Thyroid gland (tissue), 4 donors: ENCODE measurements at regions not wholly inside any gene's neighbourhood (a gene's known extent, or its start where the extent isn't known, plus 50 kb on each side); places are given as distances from the start of the nearest gene placed in this dataset.

Source experiments
- DNase-seq, 2 donors: peaks; one replicate each; pipeline ENCODE4 v3.0.0-alpha.2; 2019
- H3K27ac ChIP-seq, 3 donors: fragments of 200-600 bp; sonication (generic); 1 replicate in 2 of 3; 2 replicates in 1 of 3; pipeline ENCODE4 v1.5.1; 2016 to 2019; ENCODE audit warnings: mild to moderate bottlenecking in 1 of 3, moderate library complexity in 1 of 3
- H3K27me3 ChIP-seq: fragments of 200-600 bp; sonication (generic); one replicate; pipeline ENCODE4 v1.5.1; 2019
- H3K36me3 ChIP-seq, 2 donors: fragments of 200-600 bp; sonication (generic); one replicate each; pipeline ENCODE4 v1.5.1; 2016 to 2019
- H3K4me1 ChIP-seq, 2 donors: fragments of 200-600 bp; sonication (generic); one replicate each; pipeline ENCODE4 v1.5.1; 2017 to 2019
- H3K4me3 ChIP-seq, 3 donors: fragments of 200-600 bp; sonication (generic); replicated peaks in 1 of 3; 1 replicate in 2 of 3; 2 replicates in 1 of 3; pipeline ENCODE4 v1.5.1; 2016; ENCODE audit warnings: mild to moderate bottlenecking in 1 of 3
- H3K9me3 ChIP-seq: fragments of 200-600 bp; sonication (generic); one replicate; pipeline ENCODE4 v1.5.1; 2017
- POLR2A ChIP-seq, 2 donors: fragments of 450-650 bp; IDR thresholded peaks; one replicate each; pipeline ENCODE4 v1.6.1; 2017; ENCODE audit warnings: antibody characterized with exemption in 2 of 2, mild to moderate bottlenecking in 2 of 2, moderate library complexity in 1 of 2
- WGBS, 2 donors: methylation state at CpG; one replicate each; pipeline ENCODE4 v1.1.5; 2017; 5-methylcytosine and 5-hydroxymethylcytosine counted together
- intact Hi-C: fragments of 100-400 bp; cut with DNase I; formaldehyde crosslinking; loops from one replicate; pipeline ENCODE4 v1.15.1; 2023
- TF ChIP-seq, protein P1 (sequence below), 6 experiments: fragments of 200-600 bp in 3 of 6; fragments of 450-650 bp in 3 of 6; sonication (generic) in 3 of 6; IDR thresholded peaks; one replicate each; pipeline ENCODE4 v1.5.1; 2016 to 2019; ENCODE audit warnings: antibody characterized with exemption in 6 of 6, mild to moderate bottlenecking in 2 of 6, inconsistent platforms in 1 of 6, moderate library complexity in 1 of 6

GRCh38 chr11:11021563-11021962 is 163.7 kb upstream of the ZBED5 start:
- 73 to 74% methylated on average over 4 of the region's 4 CpGs for WGBS, 2 donors
- H3K27me3 ChIP-seq, result no peaks in the 10 kb centered on the region
- H3K27ac ChIP-seq, result no peak overlapping the region
- no peaks in the 10 kb centered on the region for H3K36me3 ChIP-seq
- no peaks in the 10 kb centered on the region for H3K9me3 ChIP-seq
- no peaks in the 10 kb centered on the region for H3K4me1 ChIP-seq
- DNase-seq, result no peak
- H3K4me3 ChIP-seq, result no peak overlapping the region
- intact Hi-C loops, result loop anchor here (5.0 kb wide), 1 partner anchor 229 kb away; no protein-coding TSS in a partner anchor
- no peak for TF ChIP-seq POLR2A (IDR thresholded peaks at IDR 0.05)
- TF ChIP-seq, protein P1, sequence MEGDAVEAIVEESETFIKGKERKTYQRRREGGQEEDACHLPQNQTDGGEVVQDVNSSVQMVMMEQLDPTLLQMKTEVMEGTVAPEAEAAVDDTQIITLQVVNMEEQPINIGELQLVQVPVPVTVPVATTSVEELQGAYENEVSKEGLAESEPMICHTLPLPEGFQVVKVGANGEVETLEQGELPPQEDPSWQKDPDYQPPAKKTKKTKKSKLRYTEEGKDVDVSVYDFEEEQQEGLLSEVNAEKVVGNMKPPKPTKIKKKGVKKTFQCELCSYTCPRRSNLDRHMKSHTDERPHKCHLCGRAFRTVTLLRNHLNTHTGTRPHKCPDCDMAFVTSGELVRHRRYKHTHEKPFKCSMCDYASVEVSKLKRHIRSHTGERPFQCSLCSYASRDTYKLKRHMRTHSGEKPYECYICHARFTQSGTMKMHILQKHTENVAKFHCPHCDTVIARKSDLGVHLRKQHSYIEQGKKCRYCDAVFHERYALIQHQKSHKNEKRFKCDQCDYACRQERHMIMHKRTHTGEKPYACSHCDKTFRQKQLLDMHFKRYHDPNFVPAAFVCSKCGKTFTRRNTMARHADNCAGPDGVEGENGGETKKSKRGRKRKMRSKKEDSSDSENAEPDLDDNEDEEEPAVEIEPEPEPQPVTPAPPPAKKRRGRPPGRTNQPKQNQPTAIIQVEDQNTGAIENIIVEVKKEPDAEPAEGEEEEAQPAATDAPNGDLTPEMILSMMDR (IDR thresholded peaks at IDR 0.05), result no peak

DNA sequence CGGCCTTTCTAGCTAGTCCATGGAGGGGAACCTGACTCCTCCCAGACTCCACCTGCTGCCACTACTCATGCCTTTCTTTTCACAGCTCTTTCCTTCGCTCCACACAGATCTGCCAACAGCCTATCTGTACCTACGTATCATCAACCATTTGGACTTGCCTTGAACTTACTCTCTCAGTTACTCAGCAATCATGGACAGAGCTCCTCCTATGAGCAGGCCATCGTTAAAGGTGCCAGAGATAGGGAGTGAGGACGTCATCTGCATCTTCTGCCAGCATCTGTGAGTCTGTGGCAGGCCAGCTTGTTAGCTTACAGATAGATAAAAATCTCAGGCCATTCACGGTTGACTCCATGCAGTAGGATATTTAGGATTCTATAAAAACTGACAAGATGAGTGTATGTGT is 162.9 kb upstream of the ZBED5 start:
- H3K27ac ChIP-seq, result no peak overlapping the region
- no peaks in the 10 kb centered on the region for H3K36me3 ChIP-seq
- DNase-seq, result no peak
- H3K4me1 ChIP-seq, result no peaks in the 10 kb centered on the region
- H3K27me3 ChIP-seq, result no peaks in the 10 kb centered on the region
- WGBS, 2 donors, result 75 to 77% methylated on average over 6 of the region's 6 CpGs
- no peaks in the 10 kb centered on the region for H3K9me3 ChIP-seq
- H3K4me3 ChIP-seq, result no peak overlapping the region
- intact Hi-C loops, result loop anchor here (5.0 kb wide), 1 partner anchor 228 kb away; no protein-coding TSS in a partner anchor
- TF ChIP-seq POLR2A (IDR thresholded peaks at IDR 0.05), result no peak
- TF ChIP-seq, protein P1 (IDR thresholded peaks at IDR 0.05), result no peak

DNA sequence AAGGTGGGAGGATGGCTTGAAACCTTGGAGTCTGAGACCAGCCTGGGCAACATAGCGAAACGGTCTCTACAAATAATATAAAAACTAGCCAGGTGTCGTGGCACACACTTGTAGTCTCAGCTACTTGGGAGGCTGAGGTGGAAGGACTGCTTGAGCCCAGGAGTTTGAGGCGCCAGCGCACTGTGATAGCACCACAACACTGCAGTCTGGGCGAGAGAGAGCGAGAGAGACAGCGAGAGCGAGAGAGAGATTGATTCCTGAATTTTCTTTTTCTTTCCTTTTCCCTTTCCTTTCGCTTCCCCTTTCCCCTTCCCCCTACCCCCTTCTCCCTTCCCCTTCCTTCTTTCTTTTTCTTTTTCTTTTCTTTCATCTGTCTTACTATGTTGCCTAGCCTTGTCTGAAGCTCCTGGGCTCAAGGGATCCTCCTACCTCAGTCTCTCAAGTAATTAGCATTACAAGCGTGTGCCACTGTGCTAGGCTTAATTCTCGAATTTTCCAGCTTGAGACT is 162.4 kb upstream of the ZBED5 start:
- no peak for DNase-seq
- Histone ChIP-seq H3K27ac (no peak overlapping the region), H3K4me1 (no peaks in the 10 kb centered on the region), H3K9me3 (no peaks in the 10 kb centered on the region), H3K36me3 (no peaks in the 10 kb centered on the region), H3K27me3 (no peaks in the 10 kb centered on the region), H3K4me3 (no peak overlapping the region)
- intact Hi-C loops, result loop anchor here (5.0 kb wide), 1 partner anchor 228 kb away; no protein-coding TSS in a partner anchor
- TF ChIP-seq POLR2A (IDR thresholded peaks at IDR 0.05), result no peak
- TF ChIP-seq, protein P1 (IDR thresholded peaks at IDR 0.05), result no peak
- WGBS, 2 donors, result 91 to 92% methylated on average over 12 of the region's 12 CpGs

GRCh38 chr11:11016943-11017342 is 159.1 kb upstream of the ZBED5 start:
- no peak for TF ChIP-seq POLR2A (IDR thresholded peaks at IDR 0.05)
- TF ChIP-seq, protein P1 (IDR thresholded peaks at IDR 0.05), result no peak
- H3K9me3 ChIP-seq, result no peaks in the 10 kb centered on the region
- H3K4me1 ChIP-seq, result no peaks in the 10 kb centered on the region
- no peaks in the 10 kb centered on the region for H3K36me3 ChIP-seq
- H3K27ac ChIP-seq, result no peak overlapping the region
- no peak overlapping the region for H3K4me3 ChIP-seq
- no peak for DNase-seq
- no peaks in the 10 kb centered on the region for H3K27me3 ChIP-seq
- intact Hi-C loops, result loop anchor here (2.0 kb wide), 1 partner anchor 84 kb away; no protein-coding TSS in a partner anchor

- no peak for DNase-seq
- Histone ChIP-seq H3K27ac (no peak overlapping the region), H3K4me3 (no peak overlapping the region), H3K27me3 (no peaks in the 10 kb centered on the region), H3K9me3 (no peaks in the 10 kb centered on the region), H3K4me1 (no peaks in the 10 kb centered on the region), H3K36me3 (no peaks in the 10 kb centered on the region)
- TF ChIP-seq, protein P1 (IDR thresholded peaks at IDR 0.05), result no peak
- TF ChIP-seq POLR2A (IDR thresholded peaks at IDR 0.05), result no peak
- 92 to 99% methylated on average over 2 of the region's 2 CpGs for WGBS, 2 donors
- intact Hi-C loops, result loop anchor here (2.0 kb wide), 1 partner anchor 83 kb away; no protein-coding TSS in a partner anchor
Observed at GRCh38 chr11:11016068-11016467, 158.2 kb upstream of the ZBED5 start.
